ENCODE measurements at regions not wholly inside any gene's neighbourhood (a gene's known extent, or its start where the extent isn't known, plus 50 kb on each side); places are given as distances from the start of the nearest gene placed in this dataset.

GRCh38 chr12:126346087-126346486 is 1280.9 kb downstream of the AACS start:
- Histone ChIP-seq H3K4me1 (ENCODE audit: control insufficient read depth in 5 of 5, insufficient read depth in 5 of 5, low read length in 5 of 5) (peaks cover 0 to 6% (median 0%) of the 10 kb centered on the region in 5 donors), H3K4me3 (no peak overlapping the region), H3K9me3 (ENCODE audit: control insufficient read depth in 4 of 4, insufficient read depth in 3 of 4, low read length in 3 of 4) (peaks cover 0 to 5% (median 3%) of the 10 kb centered on the region in 4 donors), H3K9ac (ENCODE audit: insufficient read depth in 1 of 2, low read length in 2 of 2) (no peak overlapping the region), H3K27ac (ENCODE audit: low read depth in 1 of 2, low read length in 1 of 2) (no peak overlapping the region), H3K36me3 (ENCODE audit: control insufficient read depth in 4 of 4, insufficient read depth in 4 of 4, low read length in 4 of 4) (no peaks in the 10 kb centered on the region), H3K27me3 (ENCODE audit: control insufficient read depth in 3 of 3, insufficient read depth in 3 of 3, low read length in 2 of 3) (no peaks in the 10 kb centered on the region)
- DNase-seq (no peak), ATAC-seq (ENCODE audit: insufficient read depth, low FRiP score) (no peak)
- 78% methylated on average over 3 of the region's 3 CpGs for WGBS, 2 donors
- TF ChIP-seq, protein P1, sequence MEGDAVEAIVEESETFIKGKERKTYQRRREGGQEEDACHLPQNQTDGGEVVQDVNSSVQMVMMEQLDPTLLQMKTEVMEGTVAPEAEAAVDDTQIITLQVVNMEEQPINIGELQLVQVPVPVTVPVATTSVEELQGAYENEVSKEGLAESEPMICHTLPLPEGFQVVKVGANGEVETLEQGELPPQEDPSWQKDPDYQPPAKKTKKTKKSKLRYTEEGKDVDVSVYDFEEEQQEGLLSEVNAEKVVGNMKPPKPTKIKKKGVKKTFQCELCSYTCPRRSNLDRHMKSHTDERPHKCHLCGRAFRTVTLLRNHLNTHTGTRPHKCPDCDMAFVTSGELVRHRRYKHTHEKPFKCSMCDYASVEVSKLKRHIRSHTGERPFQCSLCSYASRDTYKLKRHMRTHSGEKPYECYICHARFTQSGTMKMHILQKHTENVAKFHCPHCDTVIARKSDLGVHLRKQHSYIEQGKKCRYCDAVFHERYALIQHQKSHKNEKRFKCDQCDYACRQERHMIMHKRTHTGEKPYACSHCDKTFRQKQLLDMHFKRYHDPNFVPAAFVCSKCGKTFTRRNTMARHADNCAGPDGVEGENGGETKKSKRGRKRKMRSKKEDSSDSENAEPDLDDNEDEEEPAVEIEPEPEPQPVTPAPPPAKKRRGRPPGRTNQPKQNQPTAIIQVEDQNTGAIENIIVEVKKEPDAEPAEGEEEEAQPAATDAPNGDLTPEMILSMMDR (IDR thresholded peaks at IDR 0.05; ENCODE audit: control extremely low read depth, extremely low read depth), result no peak

- Histone ChIP-seq H3K4me3 (no peak overlapping the region), H3K27me3 (ENCODE audit: control insufficient read depth in 3 of 3, insufficient read depth in 3 of 3, low read length in 2 of 3) (no peaks in the 10 kb centered on the region), H3K9ac (ENCODE audit: insufficient read depth in 1 of 2, low read length in 2 of 2) (no peak overlapping the region), H3K9me3 (ENCODE audit: control insufficient read depth in 4 of 4, insufficient read depth in 3 of 4, low read length in 3 of 4) (peaks cover 0 to 7% (median 4%) of the 10 kb centered on the region in 4 donors), H3K27ac (ENCODE audit: low read depth in 1 of 2, low read length in 1 of 2) (no peak overlapping the region), H3K36me3 (ENCODE audit: control insufficient read depth in 4 of 4, insufficient read depth in 4 of 4, low read length in 4 of 4) (no peaks in the 10 kb centered on the region), H3K4me1 (ENCODE audit: control insufficient read depth in 5 of 5, insufficient read depth in 5 of 5, low read length in 5 of 5) (peaks cover 0 to 6% (median 0%) of the 10 kb centered on the region in 5 donors)
- DNase-seq, result no peak
- no peak for ATAC-seq (ENCODE audit: insufficient read depth, low FRiP score)
- TF ChIP-seq, protein P1 (IDR thresholded peaks at IDR 0.05; ENCODE audit: control extremely low read depth, extremely low read depth), result no peak
- 65 to 72% methylated on average over 5 of the region's 5 CpGs for WGBS, 2 donors
These were observed 1282.2 kb downstream of the AACS start for GRCh38 chr12:126347421-126347820.

- 85 to 88% methylated on average over 5 of the region's 5 CpGs for WGBS, 2 donors
- DNase-seq (no peak), ATAC-seq (ENCODE audit: insufficient read depth, low FRiP score) (no peak)
- Histone ChIP-seq H3K9ac (ENCODE audit: insufficient read depth in 1 of 2, low read length in 2 of 2) (no peak overlapping the region), H3K4me1 (ENCODE audit: control insufficient read depth in 5 of 5, insufficient read depth in 5 of 5, low read length in 5 of 5) (no peaks in the 10 kb centered on the region), H3K9me3 (ENCODE audit: control insufficient read depth in 4 of 4, insufficient read depth in 3 of 4, low read length in 3 of 4) (peaks cover 0 to 7% (median 5%) of the 10 kb centered on the region in 4 donors), H3K36me3 (ENCODE audit: control insufficient read depth in 4 of 4, insufficient read depth in 4 of 4, low read length in 4 of 4) (no peaks in the 10 kb centered on the region), H3K27me3 (ENCODE audit: control insufficient read depth in 3 of 3, insufficient read depth in 3 of 3, low read length in 2 of 3) (no peaks in the 10 kb centered on the region), H3K4me3 (no peak overlapping the region), H3K27ac (ENCODE audit: low read depth in 1 of 2, low read length in 1 of 2) (no peak overlapping the region)
- TF ChIP-seq, protein P1 (IDR thresholded peaks at IDR 0.05; ENCODE audit: control extremely low read depth, extremely low read depth), result no peak
These were observed 1284.1 kb downstream of the AACS start for GRCh38 chr12:126349383-126349782.

DNA sequence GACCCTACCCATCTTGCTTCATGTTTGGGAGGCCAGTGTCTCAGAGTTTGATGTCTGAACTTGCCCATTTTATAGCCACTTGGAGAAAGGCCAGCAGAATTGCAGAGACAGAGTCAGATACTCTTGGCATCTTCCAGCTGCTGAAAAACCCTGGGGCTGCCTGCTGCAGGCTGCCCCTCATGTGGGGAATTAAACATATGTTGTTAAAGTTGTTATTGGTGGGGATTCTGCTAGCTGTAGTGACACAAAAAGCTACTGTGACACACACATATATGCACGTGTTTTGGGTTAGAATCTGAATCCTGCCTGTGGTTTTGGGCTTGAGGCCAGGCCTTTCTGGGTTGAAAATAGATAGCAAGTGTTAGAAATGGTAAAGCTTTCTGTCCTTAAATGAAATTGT is 1288.4 kb downstream of the AACS start:
- H3K4me3 ChIP-seq, result no peak overlapping the region
- TF ChIP-seq, protein P1 (IDR thresholded peaks at IDR 0.05; ENCODE audit: control extremely low read depth, extremely low read depth), result no peak
- peaks cover 0 to 6% (median 4%) of the 10 kb centered on the region in 4 donors for H3K9me3 ChIP-seq (ENCODE audit: control insufficient read depth in 4 of 4, insufficient read depth in 3 of 4, low read length in 3 of 4)
- H3K36me3 ChIP-seq (ENCODE audit: control insufficient read depth in 4 of 4, insufficient read depth in 4 of 4, low read length in 4 of 4), result no peaks in the 10 kb centered on the region
- DNase-seq (no peak), ATAC-seq (ENCODE audit: insufficient read depth, low FRiP score) (no peak)
- no peak overlapping the region for H3K27ac ChIP-seq (ENCODE audit: low read depth in 1 of 2, low read length in 1 of 2)
- no peaks in the 10 kb centered on the region for H3K4me1 ChIP-seq (ENCODE audit: control insufficient read depth in 5 of 5, insufficient read depth in 5 of 5, low read length in 5 of 5)
- WGBS, 2 donors, result 53 to 58% methylated on average over 1 of the region's 1 CpG
- no peaks in the 10 kb centered on the region for H3K27me3 ChIP-seq (ENCODE audit: control insufficient read depth in 3 of 3, insufficient read depth in 3 of 3, low read length in 2 of 3)
- H3K9ac ChIP-seq (ENCODE audit: insufficient read depth in 1 of 2, low read length in 2 of 2), result no peak overlapping the region
